ENCODE measurements at regions not wholly inside any gene's neighbourhood (a gene's known extent, or its start where the extent isn't known, plus 50 kb on each side); places are given as distances from the start of the nearest gene placed in this dataset.
"Not testable (repeated sequence)": the region's sequence is repeated elsewhere in the genome, so short reads cannot be mapped to it uniquely, and the experiment has no call there.

- DNase-seq; H2AK9ac ChIP-seq (replicated peaks; ENCODE audit: low read depth, low read length, poor library complexity); H2BK15ac ChIP-seq (ENCODE audit: low read depth, low read length); H3K4ac ChIP-seq (ENCODE audit: low read depth, low read length); H3K23ac ChIP-seq (ENCODE audit: low read depth, low read length); intact Hi-C loops (cut with micrococcal nuclease); H3K9ac ChIP-seq (ENCODE audit: low read depth, low read length); H3K18ac ChIP-seq (ENCODE audit: low read depth, low read length); H3K9me3 ChIP-seq (ENCODE audit: control insufficient read depth, insufficient read depth, low read length); H3K27me3 ChIP-seq (ENCODE audit: control insufficient read depth, insufficient read depth, low read length); H3K56ac ChIP-seq (ENCODE audit: extremely low read depth, insufficient read depth, low read length); H2AK5ac ChIP-seq (ENCODE audit: low read depth, low read length); CTCF ChIA-PET; H2BK20ac ChIP-seq (ENCODE audit: low read depth, low read length); H4K20me1 ChIP-seq (ENCODE audit: insufficient read depth, low read length); H3K4me2 ChIP-seq (ENCODE audit: low read depth, low read length); H2BK5ac ChIP-seq (ENCODE audit: low read depth, low read length, poor library complexity, severe bottlenecking); H3K36me3 ChIP-seq (ENCODE audit: control insufficient read depth, insufficient read depth, low read length); H2AFZ ChIP-seq (replicated peaks; ENCODE audit: low read length, poor library complexity); BruUV-seq (replicated peaks); POLR2A ChIA-PET (ENCODE audit: unreplicated experiment); H2BK120ac ChIP-seq (ENCODE audit: low read depth, low read length); H3K14ac ChIP-seq (replicated peaks; ENCODE audit: low read depth, low read length); H4K91ac ChIP-seq (ENCODE audit: insufficient read depth, low read depth, low read length); H4K8ac ChIP-seq (ENCODE audit: low read depth in 2 of 2, low read length in 2 of 2); H3K27ac ChIP-seq (ENCODE audit: insufficient read depth, low read length); H3K9me1 ChIP-seq (ENCODE audit: insufficient read depth, low read length); H3K4me1 ChIP-seq (ENCODE audit: control insufficient read depth, insufficient read depth, low read length); H3K4me3 ChIP-seq (ENCODE audit: insufficient read depth, low read depth, low read length); dilution Hi-C loops (cut with HindIII; ENCODE audit: low sequenced_read_pairs, unreplicated experiment); H3K79me1 ChIP-seq (ENCODE audit: low read depth in 1 of 2, low read length in 2 of 2); H4K5ac ChIP-seq (ENCODE audit: low read depth, low read length); ATAC-seq (ENCODE audit: low read depth): not testable (repeated sequence)
- no CpG with 5 or more reads among the region's 20 CpGs for WGBS, 2 experiments (ENCODE audit: extremely low coverage in 2 of 2, insufficient read length in 1 of 2)
- in situ Hi-C loops (cut with MboI; ENCODE audit: low sequenced_read_pairs), result loop anchor here (25.0 kb wide), 1 partner anchor 113 kb away; no protein-coding TSS in a partner anchor
Observed at GRCh38 chr12:9450127-9450567, 157.6 kb downstream of the KLRB1 start.

GRCh38 chr12:9449657-9450126, 158.0 kb downstream of the KLRB1 start:
- H3K4me1 ChIP-seq (ENCODE audit: control insufficient read depth, insufficient read depth, low read length); H2AK9ac ChIP-seq (replicated peaks; ENCODE audit: low read depth, low read length, poor library complexity); H2AFZ ChIP-seq (replicated peaks; ENCODE audit: low read length, poor library complexity); H3K23ac ChIP-seq (ENCODE audit: low read depth, low read length); CTCF ChIA-PET; H3K9me1 ChIP-seq (ENCODE audit: insufficient read depth, low read length); H3K9ac ChIP-seq (ENCODE audit: low read depth, low read length); H2BK15ac ChIP-seq (ENCODE audit: low read depth, low read length); H2AK5ac ChIP-seq (ENCODE audit: low read depth, low read length); BruUV-seq (replicated peaks); H3K9me3 ChIP-seq (ENCODE audit: control insufficient read depth, insufficient read depth, low read length); H4K5ac ChIP-seq (ENCODE audit: low read depth, low read length); H3K27me3 ChIP-seq (ENCODE audit: control insufficient read depth, insufficient read depth, low read length); POLR2A ChIA-PET (ENCODE audit: unreplicated experiment); intact Hi-C loops (cut with micrococcal nuclease); H3K79me1 ChIP-seq (ENCODE audit: low read depth in 1 of 2, low read length in 2 of 2); ATAC-seq (ENCODE audit: low read depth); H2BK120ac ChIP-seq (ENCODE audit: low read depth, low read length); H3K4ac ChIP-seq (ENCODE audit: low read depth, low read length); H2BK5ac ChIP-seq (ENCODE audit: low read depth, low read length, poor library complexity, severe bottlenecking); H3K18ac ChIP-seq (ENCODE audit: low read depth, low read length); H3K56ac ChIP-seq (ENCODE audit: extremely low read depth, insufficient read depth, low read length); H3K27ac ChIP-seq (ENCODE audit: insufficient read depth, low read length); dilution Hi-C loops (cut with HindIII; ENCODE audit: low sequenced_read_pairs, unreplicated experiment); H2BK20ac ChIP-seq (ENCODE audit: low read depth, low read length); H3K4me3 ChIP-seq (ENCODE audit: insufficient read depth, low read depth, low read length); H3K4me2 ChIP-seq (ENCODE audit: low read depth, low read length); H3K14ac ChIP-seq (replicated peaks; ENCODE audit: low read depth, low read length); DNase-seq; H4K20me1 ChIP-seq (ENCODE audit: insufficient read depth, low read length); H4K8ac ChIP-seq (ENCODE audit: low read depth in 2 of 2, low read length in 2 of 2); H3K36me3 ChIP-seq (ENCODE audit: control insufficient read depth, insufficient read depth, low read length); H4K91ac ChIP-seq (ENCODE audit: insufficient read depth, low read depth, low read length): not testable (repeated sequence)
- 80% methylated on average over 1 of the region's 9 CpGs; no CpG with 5 or more reads in 1 of the 2 experiments for whole genome bisulfite sequencing, 2 experiments (ENCODE audit: extremely low coverage in 2 of 2, insufficient read length in 1 of 2)
- in situ Hi-C loops (cut with MboI; ENCODE audit: low sequenced_read_pairs), result loop anchor here (25.0 kb wide), 1 partner anchor 112 kb away; no protein-coding TSS in a partner anchor
